ENCODE measurements at regions not wholly inside any gene's neighbourhood (a gene's known extent, or its start where the extent isn't known, plus 50 kb on each side); places are given as distances from the start of the nearest gene placed in this dataset.

DNA sequence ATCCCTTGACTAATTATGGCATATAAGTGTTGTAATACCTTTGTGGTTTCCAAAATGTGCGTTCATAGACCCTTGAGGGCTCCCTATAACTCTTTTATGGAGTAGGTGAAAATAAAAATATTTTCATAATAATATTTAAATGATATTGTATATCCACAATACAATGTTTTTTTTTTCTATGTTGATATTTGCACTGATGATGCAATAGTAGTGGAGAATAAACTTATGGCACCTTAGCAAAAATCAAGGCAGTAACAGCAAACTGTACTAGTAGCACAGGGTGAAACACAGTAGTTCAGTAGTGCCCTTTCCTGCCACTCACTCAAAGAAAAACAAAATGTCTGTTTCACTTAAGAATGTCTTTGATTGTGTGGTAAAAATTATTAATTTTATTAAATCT, 465.3 kb downstream of the C4orf33 start:
- no peak for DNase-seq

DNA sequence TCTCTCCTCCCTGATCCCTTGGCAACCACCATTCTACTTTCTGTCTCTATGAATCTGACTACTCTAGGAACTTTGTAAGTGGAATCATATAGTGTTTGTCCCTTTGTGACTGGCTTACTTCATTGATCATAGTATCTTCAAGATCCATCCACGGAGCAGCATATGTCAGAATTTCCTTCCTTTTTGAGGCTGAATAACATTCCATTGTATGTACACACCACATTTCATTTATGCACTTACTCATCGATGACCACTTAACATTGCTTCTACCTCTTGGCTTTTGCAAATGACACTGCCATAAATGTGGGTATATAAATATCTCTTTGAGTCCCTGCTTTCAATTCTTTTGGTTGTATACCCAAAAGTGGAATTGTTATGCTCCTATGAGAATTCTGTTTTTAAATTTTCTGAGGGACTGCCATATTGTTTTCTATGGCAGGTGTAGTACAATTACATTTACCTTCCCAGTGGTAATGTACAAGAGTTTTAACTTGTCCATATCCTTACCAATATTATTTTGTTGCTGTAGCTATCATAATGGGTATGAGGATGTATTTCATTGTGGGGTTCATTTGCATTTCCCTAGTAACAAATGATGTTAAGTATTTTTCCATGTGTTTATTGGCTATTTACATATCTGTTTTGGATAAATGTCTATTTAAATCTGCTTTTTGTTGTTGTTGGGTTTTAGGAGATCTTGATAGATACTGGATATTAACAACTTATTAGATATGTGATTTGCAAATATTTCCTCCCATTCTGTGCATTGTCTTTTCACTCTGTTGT, 466.1 kb downstream of the C4orf33 start:
- no peak for DNase-seq

DNA sequence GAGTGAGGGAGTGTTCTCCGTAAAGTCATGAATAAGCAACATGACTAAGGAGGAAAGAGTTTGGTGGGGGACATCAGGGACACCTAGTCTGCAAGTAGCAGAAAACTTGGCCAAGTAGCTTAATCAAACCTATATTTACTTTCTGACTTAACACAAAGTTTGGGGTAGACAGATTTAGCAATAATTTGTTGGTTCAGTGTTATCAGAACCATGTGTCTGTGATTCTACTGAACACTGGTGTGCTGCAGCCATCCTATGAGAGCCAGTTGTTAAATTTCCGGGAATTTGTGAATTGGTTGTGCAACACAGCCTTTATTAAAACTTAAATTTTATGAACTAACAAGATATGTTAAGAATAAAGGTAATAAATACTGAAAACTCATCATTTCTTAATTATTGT, 469.3 kb downstream of the C4orf33 start:
- DNase-seq: no peak

DNA sequence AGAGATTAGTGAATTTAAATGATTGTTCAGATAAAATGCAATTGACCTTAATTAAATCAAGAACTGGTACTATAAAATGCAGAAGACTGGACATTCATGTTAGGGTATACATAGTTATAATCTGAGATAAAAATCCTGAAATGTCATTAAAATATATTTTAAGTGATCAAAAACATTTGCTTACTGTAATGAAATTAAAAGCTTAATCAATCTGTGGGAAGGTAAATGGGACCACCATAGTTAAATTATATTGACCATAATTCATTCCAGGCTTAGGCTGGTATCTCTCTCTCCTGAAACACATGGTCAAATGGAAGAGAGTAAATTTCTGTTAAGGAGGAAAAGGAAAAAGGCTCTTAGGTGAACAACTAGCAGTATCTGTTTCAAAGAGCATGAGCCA, 474.4 kb downstream of the C4orf33 start:
- DNase-seq: no peak

DNA sequence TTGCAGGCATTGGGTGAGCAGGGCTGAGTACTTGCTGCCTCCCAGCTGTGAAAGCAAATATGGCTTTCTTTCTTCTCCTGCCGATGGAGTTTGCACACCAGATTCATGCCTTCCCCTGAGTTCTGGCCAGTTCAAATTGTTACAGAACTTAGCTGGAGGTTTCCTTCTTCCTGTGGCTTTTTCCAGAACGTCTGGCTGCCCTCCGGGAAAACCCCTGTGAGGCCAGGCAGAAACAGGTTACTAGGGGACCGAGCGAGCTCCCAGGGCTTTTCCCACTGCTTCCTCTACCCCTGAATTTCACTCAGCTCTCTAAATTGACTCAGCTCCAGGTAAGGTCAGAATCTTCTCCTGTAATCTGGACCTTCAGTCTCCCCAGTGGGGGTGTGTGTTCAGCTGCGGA, 482.4 kb downstream of the C4orf33 start:
- DNase-seq: no peak

DNA sequence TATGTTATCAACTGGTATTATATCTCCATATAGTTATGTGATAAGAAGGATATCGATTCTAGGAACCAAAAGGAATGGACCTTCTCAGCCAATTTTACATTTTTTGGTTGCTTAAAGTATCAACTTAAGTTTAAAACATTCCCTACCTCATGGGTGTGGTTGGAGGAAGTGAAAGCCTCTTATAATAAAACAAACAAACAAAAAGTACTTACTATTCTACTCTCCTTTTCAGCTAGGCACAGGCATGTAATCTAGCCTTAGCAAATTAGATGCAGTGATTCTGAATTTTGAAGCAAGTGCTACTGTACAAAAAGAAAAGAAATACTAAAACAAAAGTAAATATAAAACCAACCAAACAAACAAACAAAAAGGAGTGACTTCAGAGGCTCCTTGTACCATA, 485.4 kb downstream of the C4orf33 start:
- no peak for DNase-seq

DNA sequence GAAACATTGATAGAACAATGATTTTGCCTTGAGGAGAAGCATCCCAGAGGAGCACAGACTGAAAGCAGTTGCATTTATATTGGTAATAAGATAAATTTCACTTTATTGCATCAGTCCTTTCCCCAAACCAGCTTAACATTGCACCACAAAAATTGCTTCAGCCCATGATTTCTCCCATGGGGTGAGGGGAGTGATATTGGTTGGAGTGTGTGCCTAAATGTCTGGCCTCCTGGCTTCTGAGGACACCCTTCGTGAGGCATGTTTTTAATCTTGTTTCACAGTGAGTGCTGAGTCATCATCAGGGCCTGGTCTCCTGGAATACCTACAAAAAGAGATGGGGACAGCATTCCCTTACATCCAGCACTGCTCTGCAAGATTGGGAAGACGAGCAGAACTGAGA, 487.9 kb downstream of the C4orf33 start:
- peak; percentile 48 for DNase-seq

DNA sequence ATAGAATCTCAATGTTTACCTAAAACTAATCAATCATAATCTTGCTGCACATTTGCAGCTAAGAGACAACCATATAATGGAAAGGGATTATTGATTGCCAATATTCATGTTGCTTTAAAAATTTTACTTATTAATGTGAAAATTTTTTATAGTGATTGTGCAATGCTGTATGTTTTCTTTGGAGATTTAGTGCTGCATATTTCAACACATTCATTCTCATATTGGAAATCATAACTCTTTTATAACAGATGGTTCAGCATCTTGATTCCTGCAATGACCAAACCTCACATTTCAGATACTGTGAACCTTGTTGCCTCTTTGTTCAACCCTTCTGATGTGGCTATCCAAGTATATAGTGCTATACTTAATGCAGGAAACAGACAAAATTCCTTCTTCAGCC, 502.6 kb downstream of the C4orf33 start:
- no peak for DNase-seq

DNA sequence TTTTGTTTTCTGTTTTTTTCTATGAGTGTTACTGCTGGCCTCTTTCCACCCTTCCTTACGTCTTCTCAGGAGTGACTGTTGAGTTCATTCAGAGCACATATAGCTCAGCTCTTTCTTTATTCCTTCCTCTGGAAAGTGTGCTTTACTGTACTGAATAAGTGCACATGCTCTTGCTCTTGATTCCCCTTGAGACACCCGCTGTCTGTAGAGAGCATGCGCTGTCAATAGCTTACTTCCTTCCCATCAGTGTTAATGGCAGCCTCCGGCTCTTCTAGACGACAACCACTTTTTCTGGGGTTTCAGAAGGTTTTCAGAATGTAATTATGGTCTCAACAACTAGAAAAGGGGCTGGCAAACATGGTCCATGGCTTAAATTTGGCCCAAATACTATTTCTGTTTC, 504.9 kb downstream of the C4orf33 start:
- DNase-seq: no peak

DNA sequence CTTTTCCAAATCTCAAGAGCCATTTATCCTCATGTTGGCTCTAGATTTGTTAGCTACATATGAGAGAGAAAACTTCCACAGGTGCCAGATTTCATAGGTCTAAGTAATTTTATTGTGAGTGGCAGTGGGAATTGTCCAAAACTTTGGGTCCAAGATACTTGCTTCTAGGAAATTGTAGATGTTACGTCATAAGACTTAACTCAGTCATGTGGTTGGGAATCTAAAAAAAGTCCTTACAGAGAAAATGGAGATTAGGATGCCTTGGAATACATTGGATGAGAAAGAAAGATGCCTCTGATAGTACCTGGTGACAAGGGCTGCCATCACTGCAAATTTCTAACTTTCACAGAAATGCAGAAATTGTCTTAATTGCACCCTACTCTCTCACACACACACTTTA, 506.5 kb downstream of the C4orf33 start:
- no peak for DNase-seq

DNA sequence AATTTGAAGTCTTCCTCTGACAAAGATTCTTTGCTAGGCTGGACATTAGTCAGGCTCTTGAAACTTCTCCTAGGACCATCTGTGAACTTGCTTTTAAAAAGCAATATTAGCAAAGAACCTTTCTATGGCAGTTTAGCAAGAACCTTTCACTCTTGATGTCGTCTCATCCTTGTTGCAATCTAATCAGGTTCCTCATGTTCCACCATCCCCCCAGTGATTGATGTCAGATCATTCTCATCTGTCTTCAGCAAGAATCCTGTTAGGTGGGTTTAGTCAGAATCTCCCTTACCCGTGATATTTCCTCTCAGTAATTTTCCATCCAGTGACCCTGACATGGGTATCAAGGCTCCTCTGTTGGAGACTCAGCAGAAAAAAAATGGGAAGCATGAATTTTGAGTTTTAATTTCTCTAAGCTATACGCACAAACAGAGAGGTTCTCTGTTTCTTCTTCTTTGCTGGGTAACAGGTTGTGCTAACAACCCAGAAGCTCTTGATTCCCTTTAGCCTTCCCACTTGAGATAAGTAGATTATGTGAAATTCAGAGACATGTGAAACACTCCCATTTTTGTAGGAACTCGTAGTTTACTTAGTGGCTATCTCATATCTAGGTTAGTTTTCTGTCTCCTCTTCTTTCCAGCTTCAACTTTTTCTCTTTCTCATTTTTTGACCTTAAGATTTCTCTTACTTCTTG, 507.4 kb downstream of the C4orf33 start:
- DNase-seq: no peak

DNA sequence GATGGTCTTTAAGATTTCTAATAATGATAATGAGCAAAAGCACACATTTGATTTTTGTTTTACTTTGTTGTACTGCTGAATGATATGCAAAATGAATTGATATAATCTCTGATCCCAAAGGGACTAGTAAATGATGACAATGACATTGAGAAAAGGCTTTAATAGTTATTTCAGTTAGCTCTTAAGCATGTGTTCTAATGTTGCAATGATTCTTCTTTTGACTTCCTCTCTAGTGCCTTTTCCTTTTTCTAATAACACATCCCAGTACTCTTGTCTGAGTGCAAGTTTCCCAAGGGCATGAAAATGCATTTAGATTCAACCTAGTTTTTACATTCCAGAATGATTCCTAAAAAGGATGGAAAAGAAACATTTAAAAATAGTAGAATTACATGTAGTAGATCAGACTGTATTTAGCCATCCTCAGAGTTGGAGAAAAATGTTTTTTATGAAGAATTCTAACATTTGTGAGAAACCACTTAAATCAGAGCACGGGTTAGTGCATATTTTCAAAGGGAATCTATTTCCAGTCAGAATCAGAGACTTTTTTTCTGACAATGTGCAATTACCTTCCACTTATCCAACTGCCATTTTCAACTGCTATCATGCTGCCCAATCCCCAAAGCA, 508.8 kb downstream of the C4orf33 start:
- DNase-seq: peak; percentile 52

DNA sequence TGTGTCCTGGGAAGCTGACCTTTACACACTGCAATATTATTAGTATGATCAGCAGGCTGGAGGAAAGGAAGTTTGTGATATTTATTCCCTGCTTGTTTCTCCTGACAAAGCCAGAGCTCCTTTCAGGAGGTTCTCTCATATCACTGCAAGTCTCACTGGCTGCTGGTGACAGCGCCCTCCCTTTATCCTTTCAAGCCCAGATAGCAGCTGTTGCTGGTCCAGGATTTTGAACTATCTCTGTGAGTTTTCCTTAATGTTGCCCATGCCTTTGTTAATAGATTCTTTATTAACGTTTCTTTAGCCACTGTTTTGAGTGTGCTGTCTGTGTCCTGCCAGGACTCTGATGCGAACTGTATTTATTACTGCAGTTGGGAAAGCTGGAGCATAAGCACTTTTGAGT, 518.7 kb downstream of the C4orf33 start:
- DNase-seq: no peak

DNA sequence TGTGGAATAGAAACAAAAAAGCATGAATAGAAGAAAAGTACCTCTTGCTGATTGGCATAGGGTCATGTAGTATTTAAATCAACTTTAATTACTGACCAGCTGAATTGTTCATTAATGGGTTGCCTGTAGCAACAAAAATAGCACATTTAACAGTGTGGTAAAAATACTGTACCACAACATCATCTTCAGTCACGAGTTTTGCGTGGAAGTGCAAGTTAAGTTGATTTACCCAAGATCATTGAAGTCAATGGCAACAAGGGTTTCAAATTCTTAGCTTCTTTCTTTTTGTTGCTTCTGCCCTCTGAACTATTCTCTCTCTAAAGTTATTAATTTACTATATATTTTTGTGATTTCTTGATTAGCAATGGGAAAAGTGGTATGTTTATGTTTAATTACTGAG, 526.6 kb downstream of the C4orf33 start:
- DNase-seq: no peak

DNA sequence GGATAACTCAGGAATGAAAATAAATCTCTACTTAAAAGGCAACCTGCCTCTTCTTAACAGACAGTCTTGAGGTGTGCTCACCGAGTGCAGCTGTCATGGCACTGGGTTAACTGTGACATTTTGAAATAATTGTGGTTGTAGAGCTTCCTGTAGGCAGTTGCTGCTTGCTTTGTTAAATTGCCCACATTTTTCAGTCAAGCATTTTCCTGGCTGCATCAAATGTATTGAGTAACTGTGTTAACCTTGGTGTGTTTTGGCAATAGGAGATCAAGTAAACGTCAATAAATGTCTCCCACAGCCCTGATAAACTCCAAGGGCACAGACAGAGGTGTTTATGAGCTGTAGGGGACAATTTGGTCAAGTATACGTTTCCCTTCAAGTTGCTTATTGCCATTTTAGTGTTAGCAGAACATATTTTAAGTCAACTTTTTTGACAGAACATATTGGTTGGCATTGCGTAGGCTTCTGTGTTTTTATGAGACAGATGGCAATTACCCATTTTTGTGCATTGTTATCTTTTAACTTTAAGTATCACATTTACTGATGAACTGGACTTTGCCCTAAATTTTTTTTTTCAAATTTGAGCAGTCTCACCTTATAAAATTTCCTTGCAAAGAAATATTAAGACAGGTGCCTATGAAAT, 527.4 kb downstream of the C4orf33 start:
- DNase-seq: peak; percentile 99

DNA sequence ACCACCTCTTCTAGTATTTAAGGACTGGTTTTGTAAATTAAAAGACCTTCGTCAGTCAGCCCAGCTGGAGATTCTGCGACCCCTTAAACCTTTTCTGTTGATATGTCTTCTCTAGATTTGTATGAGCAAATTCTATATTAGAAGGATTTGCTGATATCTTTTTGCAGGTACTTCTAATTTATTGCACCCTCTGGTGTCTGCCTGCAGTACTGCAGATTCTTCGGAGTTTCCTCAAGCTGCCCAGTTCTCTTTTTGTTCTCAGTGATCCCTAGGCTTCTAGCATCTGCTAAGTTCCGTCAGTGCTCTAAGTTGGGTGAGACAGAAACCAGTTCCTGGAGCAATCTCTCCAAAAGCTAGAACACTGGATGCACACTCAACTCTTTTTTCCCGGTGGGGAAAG, 545.2 kb downstream of the C4orf33 start:
- peak; percentile 42 for DNase-seq

DNA sequence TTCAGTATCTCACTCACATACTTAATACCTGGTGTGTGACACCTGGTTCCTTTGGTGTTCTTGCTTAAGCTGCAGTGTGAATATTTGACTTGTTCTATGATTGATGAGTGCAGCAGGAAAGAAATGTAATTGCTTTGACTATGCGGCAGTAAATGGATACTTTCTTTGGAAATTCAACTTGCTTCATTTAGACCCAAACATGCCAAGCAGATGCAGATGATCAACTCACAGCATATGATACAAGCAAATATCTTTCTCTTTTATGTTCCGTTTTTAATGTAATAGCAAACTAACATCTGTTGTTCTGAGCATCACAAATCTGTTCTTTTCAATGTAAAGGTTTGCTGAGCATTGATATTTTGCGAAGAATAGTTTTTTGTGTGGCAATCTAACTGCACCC, 549.5 kb downstream of the C4orf33 start:
- no peak for DNase-seq

DNA sequence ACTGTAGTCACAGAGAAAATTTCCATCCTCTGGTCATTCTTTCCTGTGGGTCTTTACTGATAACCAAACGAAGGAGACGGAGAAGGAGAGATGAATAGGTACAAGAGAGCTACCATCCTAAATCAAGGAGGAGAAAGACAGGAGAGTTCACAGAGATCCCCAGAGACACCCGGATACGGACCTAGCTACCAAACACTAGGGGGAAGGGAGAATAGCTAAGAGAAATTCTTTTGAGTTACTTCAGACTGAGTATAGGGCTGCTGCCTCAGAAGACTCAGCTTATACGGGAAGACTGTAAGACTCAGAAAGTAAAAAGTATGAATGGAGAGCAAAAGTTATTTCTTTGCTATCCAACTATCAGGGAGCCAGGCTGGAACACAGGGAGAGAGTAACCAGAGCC, 572.1 kb downstream of the C4orf33 start:
- DNase-seq: no peak

DNA sequence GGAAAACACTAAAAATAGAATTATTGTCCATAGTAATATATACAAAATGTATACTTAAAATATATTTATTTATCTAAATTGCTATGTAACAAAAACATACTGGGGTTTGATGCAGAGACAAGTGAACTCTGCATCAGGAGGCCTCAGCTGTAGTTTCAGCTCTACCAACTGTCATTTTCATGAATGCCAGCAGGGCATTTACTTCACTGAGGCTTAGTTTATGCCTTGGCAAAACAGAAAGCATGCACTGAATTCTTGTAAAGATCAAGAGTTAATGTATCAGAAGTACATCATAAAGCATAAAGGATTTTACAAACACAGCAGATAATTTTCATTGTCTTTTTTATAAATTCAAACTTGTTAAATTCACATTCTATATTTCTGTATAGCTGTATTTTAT, 577.0 kb downstream of the C4orf33 start:
- no peak for DNase-seq

DNA sequence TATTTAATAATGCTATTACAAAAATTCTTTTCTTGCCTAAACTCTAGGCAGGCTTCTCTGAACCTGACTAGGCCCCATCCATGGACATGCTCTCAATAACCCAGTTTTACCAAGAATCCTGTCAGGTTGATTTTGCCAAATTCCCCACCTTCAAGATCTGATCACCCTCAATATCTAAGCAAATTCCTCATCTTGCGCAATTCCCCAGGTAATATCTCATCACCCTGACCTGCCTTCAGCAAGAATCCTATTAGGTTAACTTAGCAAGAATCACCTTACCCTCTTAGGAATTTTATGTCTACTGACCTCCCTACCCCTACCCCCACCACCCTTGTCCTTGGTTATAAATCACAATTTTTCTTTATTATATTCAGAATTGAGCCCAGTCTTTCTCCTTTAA, 579.1 kb downstream of the C4orf33 start:
- DNase-seq: no peak

DNA sequence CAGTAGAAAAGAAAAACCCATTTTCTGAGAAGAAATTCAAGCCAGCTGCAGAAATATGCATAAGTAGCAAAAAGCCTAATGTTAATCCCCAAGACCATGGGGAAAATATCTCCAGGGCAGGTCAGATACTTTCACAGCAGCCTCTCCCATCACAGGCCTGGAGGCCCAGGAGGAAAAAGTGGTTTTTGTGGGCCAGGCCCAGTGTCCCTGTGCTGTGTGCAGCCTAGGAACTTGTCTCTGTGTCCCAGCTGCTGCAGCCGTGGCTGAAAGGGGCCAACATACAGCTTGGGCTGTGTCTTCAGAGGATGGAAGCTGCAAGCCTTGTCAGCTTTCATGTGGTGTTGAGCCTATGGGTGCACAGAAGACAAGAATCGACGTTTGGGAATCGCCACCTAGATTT, 581.0 kb downstream of the C4orf33 start:
- no peak for DNase-seq

DNA sequence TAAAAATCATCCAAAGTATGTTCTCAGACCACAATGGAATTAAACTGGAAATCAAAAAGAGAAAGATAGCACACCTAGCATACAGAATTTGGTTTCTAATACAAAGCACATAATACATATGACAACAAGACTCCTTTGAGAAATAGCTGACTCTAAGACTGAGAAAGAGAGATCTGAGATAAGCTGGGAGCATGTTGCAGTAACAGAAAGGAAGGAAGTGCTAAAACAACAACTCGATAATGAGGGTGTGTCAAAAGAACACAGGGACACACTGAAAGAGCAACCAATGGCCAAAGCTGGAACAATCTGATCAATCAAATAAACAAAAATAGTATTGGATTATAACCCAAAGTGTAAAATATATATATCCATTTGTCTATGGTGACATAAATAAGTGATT, 586.6 kb downstream of the C4orf33 start:
- DNase-seq: peak; percentile 6

DNA sequence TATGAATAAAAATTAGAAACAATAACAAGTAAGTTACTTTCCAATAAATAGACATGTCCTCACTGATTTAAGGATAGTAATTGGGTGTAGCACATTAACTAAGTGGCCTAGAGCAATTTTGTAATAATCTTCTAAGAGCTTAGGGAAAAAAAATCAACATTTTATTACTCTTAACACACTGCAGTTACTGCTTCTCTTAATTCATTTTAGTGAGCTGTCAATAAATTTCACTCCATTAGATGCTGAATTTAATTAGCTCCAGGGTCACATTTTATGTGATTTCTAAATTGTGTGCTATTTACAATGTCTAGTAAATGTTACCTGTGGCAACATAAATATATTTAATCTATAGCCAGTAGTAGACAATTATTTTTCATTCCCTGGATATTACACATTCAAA, 612.0 kb downstream of the C4orf33 start:
- no peak for DNase-seq

DNA sequence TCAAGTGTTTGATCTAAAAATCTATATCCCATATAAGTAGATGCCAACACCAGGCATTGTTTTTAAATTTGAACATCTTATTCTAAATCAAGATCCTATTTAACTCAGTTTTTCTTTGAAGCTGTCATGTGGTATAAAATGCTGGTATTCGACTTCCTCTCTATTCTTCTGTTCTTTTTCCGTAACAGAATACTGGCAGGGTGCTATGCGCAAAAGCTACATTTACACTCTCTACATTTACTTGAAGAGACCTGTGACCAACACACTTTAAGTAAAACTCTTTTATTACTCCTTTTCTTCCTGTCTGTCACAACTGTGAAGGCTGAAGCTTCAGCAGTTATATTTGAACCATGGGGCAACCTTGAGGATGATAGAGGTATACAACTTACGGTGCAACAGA, 612.8 kb downstream of the C4orf33 start:
- DNase-seq: no peak

Data from GF-D8 (cell line).